BLaER1 treated with 17β-estradiol and CSF1 and Interleukin-3, amounts not matched to agents 10 nM and 100 nM (cell line): ENCODE measurements at regions not wholly inside any gene's neighbourhood (a gene's known extent, or its start where the extent isn't known, plus 50 kb on each side); places are given as distances from the start of the nearest gene placed in this dataset.

ENCODE experiments used
- H3K27ac ChIP-seq, 11 experiments: shearing (Covaris generic); formaldehyde crosslinking; 2 replicates each; pipeline ENCODE4 v1.8.1; 2022
- H3K27me3 ChIP-seq, 11 experiments: shearing (Covaris generic); formaldehyde crosslinking; 2 replicates each; pipeline ENCODE4 v1.8.1; 2022
- H3K36me3 ChIP-seq, 11 experiments: shearing (Covaris generic); formaldehyde crosslinking; 2 replicates each; pipeline ENCODE4 v1.8.1; 2022
- H3K4me1 ChIP-seq, 10 experiments: shearing (Covaris generic); formaldehyde crosslinking; 2 replicates each; pipeline ENCODE4 v1.8.1; 2022
- H3K4me2 ChIP-seq, 11 experiments: shearing (Covaris generic); formaldehyde crosslinking; 2 replicates each; pipeline ENCODE4 v1.8.1; 2022
- H3K4me3 ChIP-seq, 10 experiments: shearing (Covaris generic); formaldehyde crosslinking; 2 replicates each; pipeline ENCODE4 v1.8.1; 2022
- H3K9ac ChIP-seq, 11 experiments: shearing (Covaris generic); formaldehyde crosslinking; 2 replicates each; pipeline ENCODE4 v1.8.1; 2022
- H3K9me3 ChIP-seq, 11 experiments: shearing (Covaris generic); formaldehyde crosslinking; replicated peaks in 1 of 11; 2 replicates each; pipeline ENCODE4 v1.8.1; 2022
- H4K20me1 ChIP-seq, 11 experiments: shearing (Covaris generic); formaldehyde crosslinking; 2 replicates each; pipeline ENCODE4 v1.8.1; 2022
- Cebpa-rat ChIP-seq, 11 experiments: shearing (Covaris generic); IDR thresholded peaks; 2 replicates each; pipeline ENCODE4 v1.8.1; 2022

- Histone ChIP-seq H3K27ac (no peak overlapping the region), H3K4me2 (no peak overlapping the region), H4K20me1 (no peaks in the 10 kb centered on the region), H3K9me3 (no peaks in the 10 kb centered on the region), H3K36me3 (no peaks in the 10 kb centered on the region), H3K4me3 (no peak overlapping the region), H3K9ac (no peak overlapping the region), H3K4me1 (peaks cover 0 to 6% (median 0%) of the 10 kb centered on the region in 10 experiments; a peak in 2 of 20 replicates), H3K27me3 (no peaks in the 10 kb centered on the region)
- TF ChIP-seq Cebpa-rat (IDR thresholded peaks at IDR 0.05) = no peak
These were observed 151.3 kb upstream of the EGFLAM start for GRCh38 chr5:38107096-38107495.

GRCh38 chr5:38105801-38106200 is 152.6 kb upstream of the EGFLAM start:
- Histone ChIP-seq H3K4me3 (no peak overlapping the region), H3K27me3 (no peaks in the 10 kb centered on the region), H3K4me2 (no peak overlapping the region), H3K9ac (no peak overlapping the region), H3K27ac (no peak overlapping the region), H3K9me3 (no peaks in the 10 kb centered on the region), H3K36me3 (no peaks in the 10 kb centered on the region), H4K20me1 (no peaks in the 10 kb centered on the region), H3K4me1 (peaks cover 0 to 6% (median 0%) of the 10 kb centered on the region in 10 experiments; a peak in 2 of 20 replicates)
- TF ChIP-seq Cebpa-rat (IDR thresholded peaks at IDR 0.05) = no peak

GRCh38 chr5:38105231-38105570 is 153.2 kb upstream of the EGFLAM start:
- H3K9ac ChIP-seq = no peak overlapping the region
- no peak for TF ChIP-seq Cebpa-rat (IDR thresholded peaks at IDR 0.05)
- no peak overlapping the region for H3K27ac ChIP-seq
- no peaks in the 10 kb centered on the region for H3K9me3 ChIP-seq
- H3K36me3 ChIP-seq = no peaks in the 10 kb centered on the region
- no peak overlapping the region for H3K4me3 ChIP-seq
- H3K4me2 ChIP-seq = 0 out of 22 replicates have a peak overlapping the region, but pooled peaks of 1 of the 11 experiments have one; percentile 6
- H3K4me1 ChIP-seq = peaks cover 0 to 6% (median 0%) of the 10 kb centered on the region in 10 experiments; a peak in 2 of 20 replicates
- H4K20me1 ChIP-seq = no peaks in the 10 kb centered on the region
- no peaks in the 10 kb centered on the region for H3K27me3 ChIP-seq

GRCh38 chr5:38104497-38105230 is 153.7 kb upstream of the EGFLAM start:
- TF ChIP-seq Cebpa-rat (IDR thresholded peaks at IDR 0.05) = no peak
- H3K9me3 ChIP-seq = no peaks in the 10 kb centered on the region
- no peak overlapping the region for H3K9ac ChIP-seq
- peak overlapping the region in 1 of 11 experiments; percentile 6; a peak in 1 of 22 replicates for H3K4me2 ChIP-seq
- no peaks in the 10 kb centered on the region for H3K27me3 ChIP-seq
- no peak overlapping the region for H3K4me3 ChIP-seq
- H3K36me3 ChIP-seq = no peaks in the 10 kb centered on the region
- H3K4me1 ChIP-seq = peaks cover 0 to 6% (median 0%) of the 10 kb centered on the region in 10 experiments; a peak in 2 of 20 replicates
- H4K20me1 ChIP-seq = no peaks in the 10 kb centered on the region
- no peak overlapping the region for H3K27ac ChIP-seq

GRCh38 chr5:38101897-38102296 is 156.5 kb upstream of the EGFLAM start:
- H3K9me3 ChIP-seq = no peaks in the 10 kb centered on the region
- H3K4me3 ChIP-seq = no peak overlapping the region
- H3K27me3 ChIP-seq = no peaks in the 10 kb centered on the region
- no peaks in the 10 kb centered on the region for H4K20me1 ChIP-seq
- H3K4me1 ChIP-seq = peaks cover 0 to 6% (median 0%) of the 10 kb centered on the region in 10 experiments; a peak in 2 of 20 replicates
- no peak overlapping the region for H3K9ac ChIP-seq
- H3K36me3 ChIP-seq = no peaks in the 10 kb centered on the region
- no peak overlapping the region for H3K4me2 ChIP-seq
- no peak for TF ChIP-seq Cebpa-rat (IDR thresholded peaks at IDR 0.05)
- no peak overlapping the region for H3K27ac ChIP-seq

GRCh38 chr5:38099205-38100168 is 158.9 kb upstream of the EGFLAM start:
- H3K9ac ChIP-seq = no peak overlapping the region
- H3K27me3 ChIP-seq = no peaks in the 10 kb centered on the region

GRCh38 chr5:38094889-38095288 is 163.5 kb upstream of the EGFLAM start:
- no peak for TF ChIP-seq Cebpa-rat (IDR thresholded peaks at IDR 0.05)
- no peak overlapping the region for H3K4me2 ChIP-seq
- H4K20me1 ChIP-seq = no peaks in the 10 kb centered on the region
- H3K9ac ChIP-seq = no peak overlapping the region
- H3K27me3 ChIP-seq = no peaks in the 10 kb centered on the region
- H3K27ac ChIP-seq = no peak overlapping the region
- H3K4me3 ChIP-seq = no peak overlapping the region
- H3K9me3 ChIP-seq = no peaks in the 10 kb centered on the region
- no peaks in the 10 kb centered on the region for H3K36me3 ChIP-seq
- no peaks in the 10 kb centered on the region for H3K4me1 ChIP-seq

More at GRCh38 chr5:38099205-38100168, 158.9 kb upstream of the EGFLAM start:
- H3K4me3 ChIP-seq = no peak overlapping the region
- H3K27ac ChIP-seq = no peak overlapping the region
- H3K9me3 ChIP-seq = no peaks in the 10 kb centered on the region
- H3K4me1 ChIP-seq = no peaks in the 10 kb centered on the region
- H4K20me1 ChIP-seq = no peaks in the 10 kb centered on the region
- no peak overlapping the region for H3K4me2 ChIP-seq
- H3K36me3 ChIP-seq = no peaks in the 10 kb centered on the region
- TF ChIP-seq Cebpa-rat (IDR thresholded peaks at IDR 0.05) = no peak

- no peak overlapping the region for H3K9ac ChIP-seq
- no peak overlapping the region for H3K4me2 ChIP-seq
- no peak for TF ChIP-seq Cebpa-rat (IDR thresholded peaks at IDR 0.05)
- no peaks in the 10 kb centered on the region for H3K36me3 ChIP-seq
- H3K9me3 ChIP-seq = no peaks in the 10 kb centered on the region
- H3K27ac ChIP-seq = no peak overlapping the region
- H3K4me1 ChIP-seq = no peaks in the 10 kb centered on the region
- H3K27me3 ChIP-seq = no peaks in the 10 kb centered on the region
- H4K20me1 ChIP-seq = no peaks in the 10 kb centered on the region
- H3K4me3 ChIP-seq = no peak overlapping the region
These were observed 164.5 kb upstream of the EGFLAM start for GRCh38 chr5:38093855-38094254.

GRCh38 chr5:38086777-38087176 is 171.6 kb upstream of the EGFLAM start:
- no peaks in the 10 kb centered on the region for H3K27me3 ChIP-seq

More at GRCh38 chr5:38086777-38087176, 171.6 kb upstream of the EGFLAM start:
- Histone ChIP-seq H3K9me3 (no peaks in the 10 kb centered on the region), H3K9ac (no peak overlapping the region), H3K36me3 (no peaks in the 10 kb centered on the region), H3K4me1 (no peaks in the 10 kb centered on the region), H4K20me1 (no peaks in the 10 kb centered on the region), H3K4me3 (no peak overlapping the region), H3K27ac (no peak overlapping the region), H3K4me2 (no peak overlapping the region)
- TF ChIP-seq Cebpa-rat (IDR thresholded peaks at IDR 0.05) = no peak
